ENCODE measurements at regions not wholly inside any gene's neighbourhood (a gene's known extent, or its start where the extent isn't known, plus 50 kb on each side); places are given as distances from the start of the nearest gene placed in this dataset.

DNA sequence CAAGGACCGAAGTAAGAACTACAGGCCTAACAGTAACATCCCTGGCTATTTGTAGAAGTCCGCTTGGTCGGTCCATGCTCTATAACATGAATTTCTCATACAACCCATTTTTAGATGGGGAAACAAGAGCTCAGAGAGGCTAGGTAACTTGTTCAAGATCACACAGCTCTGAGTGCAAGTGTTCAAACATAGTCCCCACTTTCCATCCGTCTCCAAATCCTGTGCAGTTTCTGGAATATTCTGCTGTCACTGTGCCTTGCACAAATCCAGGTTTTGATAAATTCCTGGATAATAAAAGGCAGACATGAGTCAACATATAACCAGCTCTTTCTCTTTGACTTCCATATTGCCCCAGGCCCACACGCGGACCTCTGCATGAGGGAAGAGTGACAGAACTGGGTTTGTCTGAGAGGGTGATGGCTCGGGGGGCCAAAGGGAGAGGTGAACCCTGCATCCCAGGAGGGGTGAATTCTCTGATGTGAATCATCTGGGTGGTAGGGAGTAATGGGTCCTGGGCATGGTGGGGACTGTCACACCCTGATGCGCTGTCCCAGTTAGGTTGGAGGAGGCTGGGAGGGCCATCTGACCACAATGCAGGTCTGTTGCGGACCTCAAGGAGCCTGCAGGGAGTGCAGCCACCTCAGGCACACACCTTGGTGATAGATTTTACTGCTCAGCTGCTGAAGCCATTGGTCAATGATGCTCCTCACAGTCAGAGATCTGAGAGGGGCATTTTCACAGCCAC is 162.2 kb downstream of the SMAD6 start:
- TF ChIP-seq, protein P1, sequence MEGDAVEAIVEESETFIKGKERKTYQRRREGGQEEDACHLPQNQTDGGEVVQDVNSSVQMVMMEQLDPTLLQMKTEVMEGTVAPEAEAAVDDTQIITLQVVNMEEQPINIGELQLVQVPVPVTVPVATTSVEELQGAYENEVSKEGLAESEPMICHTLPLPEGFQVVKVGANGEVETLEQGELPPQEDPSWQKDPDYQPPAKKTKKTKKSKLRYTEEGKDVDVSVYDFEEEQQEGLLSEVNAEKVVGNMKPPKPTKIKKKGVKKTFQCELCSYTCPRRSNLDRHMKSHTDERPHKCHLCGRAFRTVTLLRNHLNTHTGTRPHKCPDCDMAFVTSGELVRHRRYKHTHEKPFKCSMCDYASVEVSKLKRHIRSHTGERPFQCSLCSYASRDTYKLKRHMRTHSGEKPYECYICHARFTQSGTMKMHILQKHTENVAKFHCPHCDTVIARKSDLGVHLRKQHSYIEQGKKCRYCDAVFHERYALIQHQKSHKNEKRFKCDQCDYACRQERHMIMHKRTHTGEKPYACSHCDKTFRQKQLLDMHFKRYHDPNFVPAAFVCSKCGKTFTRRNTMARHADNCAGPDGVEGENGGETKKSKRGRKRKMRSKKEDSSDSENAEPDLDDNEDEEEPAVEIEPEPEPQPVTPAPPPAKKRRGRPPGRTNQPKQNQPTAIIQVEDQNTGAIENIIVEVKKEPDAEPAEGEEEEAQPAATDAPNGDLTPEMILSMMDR (IDR thresholded peaks at IDR 0.05), result no peak
- TF ChIP-seq POLR2AphosphoS5 (IDR thresholded peaks at IDR 0.05), result no peak

Measured in upper lobe of left lung (tissue), 4 donors.